Fibroblast of skin of back (primary cell): ENCODE measurements at regions not wholly inside any gene's neighbourhood (a gene's known extent, or its start where the extent isn't known, plus 50 kb on each side); places are given as distances from the start of the nearest gene placed in this dataset.

Source experiments
- DNase-seq: peaks from one replicate; pipeline ENCODE4 v3.0.0-alpha.2; 2013

DNA sequence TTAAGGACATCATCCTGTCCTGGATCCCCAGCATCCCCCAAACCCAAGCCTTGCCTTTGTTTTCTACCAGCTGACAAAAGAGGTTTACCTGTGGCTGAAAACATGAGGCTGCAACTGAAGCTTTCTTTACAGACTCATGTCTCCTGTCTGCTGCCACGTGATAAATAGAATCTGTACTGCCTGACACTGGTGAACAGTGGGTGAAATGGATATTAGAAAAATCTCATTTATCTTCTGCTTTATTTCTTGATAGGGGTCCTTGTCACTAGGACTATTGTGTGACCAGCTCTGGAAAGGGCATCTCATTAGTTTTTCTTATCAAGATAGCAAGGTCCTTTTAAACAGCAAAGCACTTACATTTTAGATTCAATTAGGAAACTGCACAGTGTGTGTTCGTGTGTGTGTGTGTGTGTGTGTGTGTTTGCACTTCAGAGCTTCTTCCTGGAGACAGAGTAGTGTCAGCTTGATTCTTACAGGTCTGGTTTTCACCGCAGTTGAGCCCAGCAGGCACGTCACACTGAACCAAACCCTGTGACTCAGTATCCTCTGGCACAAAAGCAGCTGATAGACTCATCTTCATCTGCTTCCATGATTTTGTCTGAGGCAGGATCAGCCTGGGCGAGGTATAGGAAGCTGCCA lies 373.5 kb upstream of the CELF2 start:
- peak; percentile 61 for DNase-seq

DNA sequence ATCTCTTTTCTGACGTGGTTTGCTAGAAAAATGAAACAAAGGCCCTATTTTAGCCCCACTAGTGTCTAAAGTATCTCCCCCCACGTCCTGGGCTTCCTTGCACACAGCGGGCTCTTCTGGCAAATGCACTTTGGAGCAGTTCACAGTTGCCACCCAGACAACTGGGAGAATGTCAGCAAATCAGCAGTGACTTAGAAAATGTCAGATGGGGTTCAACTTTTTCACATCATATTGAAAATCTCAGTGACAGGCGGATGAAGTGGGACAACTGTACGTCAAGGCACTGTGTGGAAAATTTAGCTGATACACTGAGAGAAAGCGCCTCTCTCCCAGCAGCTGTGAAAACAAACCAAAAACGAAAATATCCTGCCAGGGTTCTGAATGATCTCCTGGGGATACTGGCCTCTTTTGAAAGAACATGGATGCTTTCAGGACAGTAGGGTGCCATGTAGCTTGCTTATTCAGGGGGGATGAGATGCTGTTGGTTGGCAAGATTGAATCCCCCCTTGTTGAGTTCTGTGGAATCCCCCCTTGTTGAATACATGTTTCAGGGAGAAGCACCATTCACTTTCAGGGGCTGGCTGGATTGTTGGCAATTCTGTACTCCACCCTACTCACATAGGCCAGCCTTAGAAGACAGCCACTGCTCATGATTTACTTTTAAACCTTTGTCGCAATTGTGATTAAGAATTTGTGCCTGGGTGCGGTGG lies 372.8 kb upstream of the CELF2 start:
- DNase-seq = peak; percentile 25

GRCh38 chr10:10647331-10647730 lies 370.3 kb upstream of the CELF2 start:
- DNase-seq = no peak

GRCh38 chr10:10657139-10657760 lies 360.4 kb upstream of the CELF2 start:
- peak; percentile 51 for DNase-seq

DNA sequence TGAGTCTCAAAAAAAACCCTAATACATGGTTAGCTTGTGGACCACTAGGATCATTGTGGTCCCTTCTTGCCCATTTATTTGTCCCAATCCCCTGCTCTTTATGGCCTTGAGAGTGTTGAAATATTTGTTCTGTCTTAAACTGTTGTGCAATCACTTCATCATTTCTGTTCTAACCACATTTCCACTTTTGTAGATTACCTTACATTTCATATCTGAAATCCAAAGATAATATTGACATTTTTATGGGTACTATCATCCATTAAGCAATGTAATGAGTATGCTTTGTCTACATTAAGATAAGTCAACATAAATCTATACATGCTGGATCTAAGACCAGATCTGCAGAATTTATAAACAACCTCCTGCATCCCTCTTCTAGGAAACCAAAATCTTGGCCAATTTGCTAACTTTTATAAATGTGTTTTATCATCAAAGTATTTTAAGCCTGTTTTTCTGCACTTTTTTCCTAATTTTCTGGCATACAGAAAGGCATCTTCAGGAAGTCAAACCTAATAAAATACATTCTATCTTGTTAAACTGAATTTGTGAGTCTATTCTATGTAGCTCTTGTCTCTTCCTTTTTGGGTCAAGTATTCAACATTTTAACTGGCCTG lies 359.4 kb upstream of the CELF2 start:
- peak; percentile 25 for DNase-seq

- no peak for DNase-seq
Observed at GRCh38 chr10:10660054-10660453, 357.6 kb upstream of the CELF2 start.

GRCh38 chr10:10661176-10661575 lies 356.5 kb upstream of the CELF2 start:
- DNase-seq = no peak

GRCh38 chr10:10662716-10663408 lies 354.8 kb upstream of the CELF2 start:
- no peak for DNase-seq

DNA sequence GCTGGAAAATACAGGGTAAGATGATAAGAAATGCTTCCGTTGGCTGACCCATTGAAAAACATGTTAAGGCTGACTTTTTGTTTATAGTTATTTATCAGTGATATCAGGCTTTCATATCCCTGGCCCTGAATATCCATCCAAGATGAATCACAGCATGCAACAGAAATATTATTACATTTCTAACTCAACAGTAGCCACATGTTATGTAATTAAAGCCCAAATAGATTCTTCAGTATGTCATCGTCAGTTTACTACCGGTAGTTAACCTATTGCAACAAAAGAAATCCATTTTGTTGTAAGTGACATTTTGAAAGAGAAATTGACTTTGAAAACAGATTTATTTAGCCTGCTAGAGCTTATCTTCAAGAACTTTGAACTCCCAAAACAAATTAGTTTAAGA lies 354.1 kb upstream of the CELF2 start:
- DNase-seq = no peak

- no peak for DNase-seq
Observed at GRCh38 chr10:10665750-10666149, 351.9 kb upstream of the CELF2 start.

GRCh38 chr10:10667466-10667865 lies 350.2 kb upstream of the CELF2 start:
- DNase-seq = no peak

GRCh38 chr10:10676972-10677371 lies 340.7 kb upstream of the CELF2 start:
- DNase-seq = no peak

DNA sequence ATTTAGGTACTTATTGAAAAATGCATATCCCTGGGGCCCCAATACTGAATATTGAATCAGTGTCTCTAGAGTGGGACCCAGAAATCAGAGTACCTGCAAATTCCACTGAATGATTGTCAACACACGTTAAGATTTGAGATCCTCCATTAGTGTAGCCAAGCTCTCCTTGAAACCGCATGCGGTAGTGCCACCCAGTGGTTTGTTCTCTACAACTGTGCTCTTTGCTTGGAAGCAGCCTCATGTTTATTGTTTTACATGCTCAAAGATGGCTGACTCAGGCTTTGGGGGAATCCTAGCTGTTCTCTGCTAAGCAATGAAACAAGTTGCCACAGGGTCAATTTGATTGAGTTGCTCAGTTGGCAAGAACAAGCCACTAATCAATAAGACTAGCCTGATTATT lies 340.2 kb upstream of the CELF2 start:
- peak; percentile 66 for DNase-seq

DNA sequence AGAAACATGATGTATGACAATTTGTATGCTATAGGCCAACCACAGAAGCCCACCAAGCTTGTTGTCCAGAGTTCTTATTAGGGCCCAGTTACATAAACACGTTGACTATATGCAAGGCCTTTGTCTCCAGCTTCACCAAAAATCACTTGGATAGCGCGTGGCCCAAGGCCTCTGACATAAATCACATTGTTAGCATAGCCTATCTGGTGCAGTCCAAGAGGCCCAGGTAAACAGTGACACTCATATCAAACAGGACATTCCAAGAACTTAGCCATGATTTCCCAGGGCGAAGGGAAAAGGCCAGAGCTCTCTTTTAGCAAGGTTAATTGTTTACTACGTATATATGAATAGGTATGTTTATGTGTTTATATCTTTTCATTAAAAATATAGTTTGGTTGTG lies 337.2 kb upstream of the CELF2 start:
- no peak for DNase-seq

GRCh38 chr10:10684972-10685371 lies 332.7 kb upstream of the CELF2 start:
- DNase-seq = no peak

- no peak for DNase-seq
Observed at GRCh38 chr10:10685566-10685965, 332.1 kb upstream of the CELF2 start.

GRCh38 chr10:10687751-10688150 lies 329.9 kb upstream of the CELF2 start:
- DNase-seq = no peak

DNA sequence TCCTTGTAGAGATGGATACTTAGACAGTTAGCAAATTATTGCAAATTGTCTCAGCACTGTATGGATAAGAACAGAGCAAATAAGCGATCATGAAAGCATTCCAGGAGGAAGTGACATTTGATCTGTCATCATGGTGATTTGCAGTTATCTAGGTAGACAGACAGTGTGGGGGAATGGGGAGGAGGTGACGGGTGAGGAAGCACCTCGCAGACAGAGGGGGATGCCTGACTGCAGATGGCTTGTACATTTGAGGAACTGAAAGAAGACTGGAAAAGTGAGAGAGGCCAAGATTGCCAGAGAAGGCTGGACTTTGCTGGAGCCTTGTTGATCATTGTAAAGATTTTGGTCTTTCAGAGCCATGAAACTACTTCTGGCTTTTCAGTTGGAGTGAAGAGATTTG lies 318.2 kb upstream of the CELF2 start:
- no peak for DNase-seq

- DNase-seq = no peak
Observed at GRCh38 chr10:10701084-10701611, 316.5 kb upstream of the CELF2 start.

DNA sequence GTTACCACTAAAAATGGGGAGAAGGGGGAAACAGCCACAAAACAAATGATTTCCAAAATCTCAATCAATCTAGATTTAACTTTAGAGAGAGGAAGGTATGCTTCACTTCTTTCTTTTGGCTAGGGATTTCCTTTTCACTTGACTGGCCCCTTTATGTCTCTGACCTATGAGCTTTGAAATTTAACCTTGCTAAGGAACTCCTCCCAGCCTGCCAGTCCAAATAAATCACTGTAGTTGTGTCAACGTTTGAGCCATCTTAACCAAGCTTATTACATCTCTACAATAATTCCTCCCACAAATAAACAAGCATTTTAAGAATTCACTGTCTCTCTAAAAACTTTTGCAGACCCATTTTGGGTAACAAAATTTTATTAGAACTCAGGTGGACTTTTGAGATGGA lies 315.5 kb upstream of the CELF2 start:
- DNase-seq = no peak

DNA sequence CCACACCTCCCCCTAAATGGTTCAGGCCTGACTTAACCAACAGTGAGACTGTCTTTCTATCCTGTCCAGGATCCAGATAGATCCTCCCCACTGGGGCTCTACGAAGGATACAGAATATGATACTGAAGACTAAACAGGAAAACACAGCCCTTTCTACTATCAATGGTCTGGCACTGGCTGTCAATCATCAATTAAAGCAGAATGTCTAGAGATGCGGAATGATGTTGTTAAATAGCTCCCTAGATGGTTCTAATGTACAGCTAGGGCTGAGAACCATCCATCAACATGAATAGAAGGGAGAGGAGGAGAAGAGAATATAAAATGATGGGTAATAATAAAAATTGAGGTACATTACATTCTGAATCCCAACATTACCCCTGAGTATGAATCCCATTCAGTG lies 314.3 kb upstream of the CELF2 start:
- no peak for DNase-seq

- no peak for DNase-seq
Observed at GRCh38 chr10:10712155-10712704, 305.4 kb upstream of the CELF2 start.
